ENCODE measurements at regions not wholly inside any gene's neighbourhood (a gene's known extent, or its start where the extent isn't known, plus 50 kb on each side); places are given as distances from the start of the nearest gene placed in this dataset.

DNA sequence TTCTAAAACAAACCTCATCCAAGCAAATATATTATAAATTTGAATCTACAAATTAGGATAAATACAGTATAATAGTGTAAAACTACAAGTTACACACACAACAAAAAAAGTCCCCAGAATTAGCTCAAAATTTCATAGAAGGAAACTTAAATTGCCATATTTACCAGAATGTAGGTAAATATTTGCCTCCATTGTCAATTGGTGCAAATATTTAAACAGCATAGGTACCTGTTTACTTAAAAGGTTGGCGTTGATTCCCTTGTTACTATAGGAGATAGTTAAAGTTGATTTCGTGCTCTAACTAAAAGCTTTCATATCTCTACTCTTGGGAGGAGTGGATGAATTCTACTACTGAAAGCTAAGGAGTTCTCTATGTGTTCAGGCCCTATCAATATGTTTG is 111.6 kb upstream of the TENT5A start:
- DNase-seq (ENCODE audit: low read depth) = no peak

- no peak for DNase-seq (ENCODE audit: low read depth)
Observed at GRCh38 chr6:81863123-81863522, 110.6 kb upstream of the TENT5A start.

- DNase-seq (ENCODE audit: low read depth) = no peak
Observed at GRCh38 chr6:81861281-81861680, 108.8 kb upstream of the TENT5A start.

DNA sequence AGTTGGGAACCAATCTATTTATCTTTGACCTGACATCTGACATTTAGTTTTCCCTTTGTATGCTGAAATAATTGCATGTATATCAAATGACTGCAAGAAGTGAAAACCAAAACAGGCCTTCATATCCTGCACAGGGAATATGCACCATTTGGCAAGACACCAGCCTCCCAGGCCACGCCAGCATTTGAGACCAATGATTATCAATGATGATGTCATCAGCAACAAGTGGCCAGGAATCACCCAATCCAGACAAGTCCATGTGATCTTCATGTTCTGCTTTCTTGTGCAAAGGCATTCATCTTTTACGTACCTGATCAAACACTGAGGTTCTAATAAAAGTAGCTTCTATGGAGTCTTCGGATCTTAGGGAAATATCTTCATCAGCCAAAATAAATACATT is 107.4 kb upstream of the TENT5A start:
- DNase-seq (ENCODE audit: low read depth) = no peak

DNA sequence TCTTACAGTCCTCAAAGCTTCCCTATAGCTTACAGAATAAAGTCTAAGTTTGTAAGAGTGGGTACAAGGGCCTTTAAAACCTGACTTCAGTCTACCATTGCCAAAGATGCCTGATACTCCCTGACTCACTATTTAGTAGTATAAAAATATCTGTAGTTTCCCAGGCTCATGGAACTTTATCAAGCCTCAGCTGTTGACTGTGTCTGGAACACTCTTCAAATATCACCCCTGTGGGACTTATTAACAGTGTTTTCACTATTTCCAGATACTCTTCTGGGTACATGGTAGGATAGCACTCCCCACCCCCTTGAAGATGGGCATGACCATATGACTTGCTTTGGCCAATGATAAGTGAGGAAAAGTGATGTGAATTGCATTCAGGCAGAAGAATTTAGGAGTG is 105.3 kb upstream of the TENT5A start:
- DNase-seq (ENCODE audit: low read depth) = no peak

DNA sequence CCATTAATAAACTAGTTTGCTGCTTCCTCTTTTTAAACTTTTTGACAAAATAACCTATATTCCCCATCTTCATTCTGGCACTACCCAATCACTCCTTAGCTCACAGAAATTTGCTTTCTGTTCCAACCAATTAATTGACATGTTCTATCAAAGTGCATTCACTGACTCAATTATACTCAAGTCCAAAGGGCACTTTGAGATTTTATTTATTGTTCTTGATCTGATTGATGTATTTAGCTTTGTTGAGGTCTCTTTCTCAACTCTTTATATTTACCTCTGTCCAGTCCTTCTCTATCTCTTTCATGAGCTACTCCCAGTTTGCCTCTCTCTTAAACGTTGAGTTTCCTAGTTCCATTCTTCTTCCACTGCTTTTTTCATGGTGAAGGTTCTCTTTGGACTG is 104.4 kb upstream of the TENT5A start:
- no peak for DNase-seq (ENCODE audit: low read depth)

DNA sequence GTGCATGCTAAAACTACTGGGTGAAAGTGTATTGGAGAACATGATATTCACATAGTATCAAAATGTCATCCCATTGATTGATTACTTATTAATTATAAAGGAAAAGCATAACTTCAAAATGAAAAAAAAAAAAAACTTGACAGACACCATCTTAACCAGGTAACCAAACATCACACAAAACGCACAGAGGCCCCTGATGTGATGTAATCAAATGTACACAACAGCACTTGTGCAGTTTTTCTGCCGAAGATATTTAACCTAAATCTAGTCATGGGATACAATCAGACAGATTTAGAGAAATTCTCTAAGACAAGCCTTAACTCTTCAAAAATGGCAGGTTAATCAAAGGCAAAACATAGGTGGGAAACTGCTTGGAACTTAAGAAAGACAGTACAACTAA is 102.0 kb upstream of the TENT5A start:
- DNase-seq (ENCODE audit: low read depth) = no peak

DNA sequence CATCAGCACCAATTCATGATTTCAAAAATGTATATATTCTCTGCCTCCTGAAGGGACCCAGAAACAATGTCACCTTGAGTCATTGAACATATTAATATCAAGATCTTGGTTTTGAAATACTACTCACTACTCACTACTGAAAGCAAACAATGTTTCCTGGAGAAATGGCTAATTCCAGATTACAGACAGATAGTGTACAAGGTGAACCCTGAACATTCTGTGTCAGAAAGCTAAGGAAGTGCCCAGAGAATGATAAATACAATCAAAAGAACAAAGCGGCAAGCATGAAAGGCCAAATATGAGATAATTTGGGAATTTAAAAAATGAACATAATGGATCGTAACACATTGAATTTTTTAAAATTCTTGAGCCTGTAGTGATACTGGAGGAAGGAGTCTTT is 101.5 kb upstream of the TENT5A start:
- no peak for DNase-seq (ENCODE audit: low read depth)

- DNase-seq (ENCODE audit: low read depth) = no peak
Observed at GRCh38 chr6:81849248-81849647, 96.8 kb upstream of the TENT5A start.

- no peak for DNase-seq (ENCODE audit: low read depth)
Observed at GRCh38 chr6:81847866-81848265, 95.4 kb upstream of the TENT5A start.

DNA sequence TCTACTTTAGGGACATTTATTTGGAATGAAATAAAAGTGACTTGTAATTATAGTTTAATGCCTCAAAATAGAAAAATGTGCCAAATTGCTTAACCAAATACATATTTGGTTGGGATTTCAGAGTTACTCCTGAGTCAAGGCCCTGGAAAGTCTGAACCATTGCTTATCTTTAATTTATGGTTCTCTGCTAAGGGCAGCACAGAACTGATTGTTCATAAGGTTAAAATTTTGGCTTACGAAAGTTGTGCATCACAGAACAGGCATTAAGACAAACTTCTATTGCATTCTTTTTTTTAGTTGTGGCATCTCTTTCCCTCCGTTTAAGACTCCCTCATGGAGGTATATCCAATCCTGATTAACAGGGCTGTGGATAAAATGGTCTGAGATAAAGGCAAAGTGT is 92.2 kb upstream of the TENT5A start:
- no peak for DNase-seq (ENCODE audit: low read depth)

- no peak for DNase-seq (ENCODE audit: low read depth)
Observed at GRCh38 chr6:81843302-81843701, 90.8 kb upstream of the TENT5A start.

GRCh38 chr6:81842254-81842653 is 89.8 kb upstream of the TENT5A start:
- DNase-seq (ENCODE audit: low read depth) = no peak

GRCh38 chr6:81838724-81839426 is 86.4 kb upstream of the TENT5A start:
- no peak for DNase-seq (ENCODE audit: low read depth)

GRCh38 chr6:81838031-81838430 is 85.5 kb upstream of the TENT5A start:
- DNase-seq (ENCODE audit: low read depth) = no peak

GRCh38 chr6:81834141-81834681 is 81.7 kb upstream of the TENT5A start:
- DNase-seq (ENCODE audit: low read depth) = peak; percentile 92

- no peak for DNase-seq (ENCODE audit: low read depth)
Observed at GRCh38 chr6:81832304-81832703, 79.8 kb upstream of the TENT5A start.

GRCh38 chr6:81831274-81831673 is 78.8 kb upstream of the TENT5A start:
- DNase-seq (ENCODE audit: low read depth) = no peak

- DNase-seq (ENCODE audit: low read depth) = no peak
Observed at GRCh38 chr6:81826784-81827183, 74.3 kb upstream of the TENT5A start.

- no peak for DNase-seq (ENCODE audit: low read depth)
Observed at GRCh38 chr6:81822568-81822967, 70.1 kb upstream of the TENT5A start.

GRCh38 chr6:81821449-81821848 is 69.0 kb upstream of the TENT5A start:
- DNase-seq (ENCODE audit: low read depth) = no peak

- DNase-seq (ENCODE audit: low read depth) = no peak
Observed at GRCh38 chr6:81820980-81821379, 68.5 kb upstream of the TENT5A start.

GRCh38 chr6:81820422-81820821 is 67.9 kb upstream of the TENT5A start:
- no peak for DNase-seq (ENCODE audit: low read depth)

DNA sequence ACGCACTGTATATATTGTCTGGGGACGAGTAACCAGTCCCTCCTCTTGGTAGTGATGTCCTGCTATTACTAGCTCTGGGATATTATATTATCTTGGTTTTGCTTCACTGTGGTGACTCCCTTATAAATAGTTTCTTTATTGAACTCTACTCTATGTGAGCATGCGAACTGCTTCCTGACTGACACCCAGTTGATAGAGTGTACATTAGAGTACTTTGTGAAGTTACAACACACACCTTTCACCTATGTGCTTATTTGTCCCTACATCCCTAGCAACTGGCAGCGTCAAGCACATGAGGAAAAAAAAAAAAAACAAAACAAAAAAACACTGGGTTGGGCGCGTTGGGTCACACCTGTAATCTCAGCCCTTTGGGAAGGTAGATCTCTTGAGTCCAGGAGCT is 67.3 kb upstream of the TENT5A start:
- no peak for DNase-seq (ENCODE audit: low read depth)

Data from GM04503 (cell line).